SK-N-SH treated with all-trans-retinoic acid at 6 μM for 48 hours (cell line): ENCODE measurements at regions not wholly inside any gene's neighbourhood (a gene's known extent, or its start where the extent isn't known, plus 50 kb on each side); places are given as distances from the start of the nearest gene placed in this dataset.

Source experiments
- ATAC-seq: fragments of 200-7000 bp; cut with Tn5 transposase; 3 replicates; pipeline ENCODE4 v1.9.1; 2020; ENCODE audit warnings: mild to moderate bottlenecking, moderate library complexity
- ARNTL ChIP-seq: fragments of 450-650 bp; formaldehyde crosslinking; IDR thresholded peaks from 2 replicates; pipeline ENCODE4 v1.5.0; 2020; ENCODE audit warnings: low read depth, mild to moderate bottlenecking, moderate library complexity, borderline replicate concordance
- BACH2 ChIP-seq: fragments of 250-450 bp; sonication (Bioruptor Pico); IDR thresholded peaks from 2 replicates; pipeline ENCODE4 v1.9.0; 2021; ENCODE audit warnings: mild to moderate bottlenecking, borderline replicate concordance
- CSDC2 ChIP-seq: fragments of 250-450 bp; sonication (Bioruptor Pico); IDR thresholded peaks from 2 replicates; pipeline ENCODE4 v1.5.0; 2020; ENCODE audit warnings: mild to moderate bottlenecking, moderate library complexity
- CSRNP3 ChIP-seq: fragments of 250-450 bp; sonication (Bioruptor Pico); IDR thresholded peaks from 2 replicates; pipeline ENCODE4 v1.5.1; 2021; ENCODE audit warnings: mild to moderate bottlenecking, moderate library complexity
- ESRRG ChIP-seq: fragments of 250-450 bp; sonication (Bioruptor Pico); IDR thresholded peaks from 2 replicates; pipeline ENCODE4 v1.6.1; 2021; ENCODE audit warnings: mild to moderate bottlenecking
- GLIS3 ChIP-seq: fragments of 250-450 bp; sonication (Bioruptor Pico); IDR thresholded peaks from 2 replicates; pipeline ENCODE4 v1.5.0; 2020; ENCODE audit warnings: mild to moderate bottlenecking, moderate library complexity
- ISL1 ChIP-seq: fragments of 250-450 bp; sonication (Bioruptor Pico); IDR thresholded peaks from 2 replicates; pipeline ENCODE4 v2.1.2; 2022; ENCODE audit warnings: mild to moderate bottlenecking, moderate library complexity
- OSR1 ChIP-seq: fragments of 250-450 bp; sonication (Bioruptor Pico); IDR thresholded peaks from 2 replicates; pipeline ENCODE4 v1.8.0; 2022; ENCODE audit warnings: moderate library complexity, mild to moderate bottlenecking, inconsistent platforms
- PATZ1 ChIP-seq: fragments of 250-450 bp; sonication (Bioruptor Pico); IDR thresholded peaks from 2 replicates; pipeline ENCODE4 v1.8.0; 2020; ENCODE audit warnings: mild to moderate bottlenecking, moderate library complexity, borderline replicate concordance
- PPARA ChIP-seq: fragments of 250-450 bp; sonication (Bioruptor Pico); IDR thresholded peaks from 2 replicates; pipeline ENCODE4 v1.5.0; 2020; ENCODE audit warnings: mild to moderate bottlenecking, borderline replicate concordance
- RARB ChIP-seq: fragments of 250-450 bp; sonication (Bioruptor Pico); IDR thresholded peaks from 2 replicates; pipeline ENCODE4 v1.8.0; 2021; ENCODE audit warnings: mild to moderate bottlenecking, moderate library complexity
- SNAI2 ChIP-seq: fragments of 250-450 bp; sonication (Bioruptor Pico); IDR thresholded peaks from 2 replicates; pipeline ENCODE4 v1.5.0; 2020; ENCODE audit warnings: mild to moderate bottlenecking, moderate library complexity
- TCF4 ChIP-seq: fragments of 250-450 bp; sonication (Bioruptor Pico); IDR thresholded peaks from 2 replicates; pipeline ENCODE4 v1.8.0; 2021; ENCODE audit warnings: mild to moderate bottlenecking, moderate library complexity, borderline replicate concordance
- TOX ChIP-seq: fragments of 250-450 bp; sonication (Bioruptor Pico); IDR thresholded peaks from 2 replicates; pipeline ENCODE4 v1.8.0; 2021; ENCODE audit warnings: mild to moderate bottlenecking, moderate library complexity, borderline replicate concordance
- TSHZ2 ChIP-seq: fragments of 250-450 bp; sonication (Bioruptor Pico); IDR thresholded peaks from 2 replicates; pipeline ENCODE4 v1.5.0; 2020; ENCODE audit warnings: mild to moderate bottlenecking, moderate library complexity
- ZFP3 ChIP-seq: fragments of 250-450 bp; sonication (Bioruptor Pico); IDR thresholded peaks from 2 replicates; pipeline ENCODE4 v1.5.0; 2020; ENCODE audit warnings: mild to moderate bottlenecking, moderate library complexity
- ZFP30 ChIP-seq: fragments of 450-650 bp; formaldehyde crosslinking; IDR thresholded peaks from 2 replicates; pipeline ENCODE4 v1.5.0; 2022; ENCODE audit warnings: mild to moderate bottlenecking, moderate library complexity
- ZNF565 ChIP-seq: fragments of 450-650 bp; formaldehyde crosslinking; conservative IDR thresholded peaks from 2 replicates; pipeline ENCODE4 v1.5.0; 2020; ENCODE audit warnings: low read depth, mild to moderate bottlenecking, moderate library complexity
- ZNF70 ChIP-seq: fragments of 450-650 bp; formaldehyde crosslinking; IDR thresholded peaks from 2 replicates; pipeline ENCODE4 v1.5.0; 2020; ENCODE audit warnings: mild to moderate bottlenecking, moderate library complexity
- ZNF8 ChIP-seq: fragments of 450-650 bp; formaldehyde crosslinking; IDR thresholded peaks from 2 replicates; pipeline ENCODE4 v1.5.0; 2020; ENCODE audit warnings: mild to moderate bottlenecking, moderate library complexity

GRCh38 chr21:41092312-41092711 lies 75.6 kb upstream of the BACE2 start:
- no peak for ATAC-seq
- TF ChIP-seq PPARA (CRISPR knock-in tag) = no peak
- TF ChIP-seq ESRRG (CRISPR knock-in tag) = no peak
- no peak for TF ChIP-seq RARB (CRISPR knock-in tag)
- TF ChIP-seq ZNF565 (CRISPR knock-in tag) = no peak
- TF ChIP-seq ZFP30 = no peak
- no peak for TF ChIP-seq TOX (CRISPR knock-in tag)
- TF ChIP-seq ZFP3 (CRISPR knock-in tag) = no peak
- TF ChIP-seq TSHZ2 (CRISPR knock-in tag) = no peak
- no peak for TF ChIP-seq PATZ1
- TF ChIP-seq ZNF8 (CRISPR knock-in tag) = no peak
- no peak for TF ChIP-seq OSR1 (CRISPR knock-in tag)
- TF ChIP-seq BACH2 (CRISPR knock-in tag) = no peak
- no peak for TF ChIP-seq SNAI2 (CRISPR knock-in tag)
- no peak for TF ChIP-seq ARNTL
- no peak for TF ChIP-seq ISL1
- no peak for TF ChIP-seq CSRNP3

DNA sequence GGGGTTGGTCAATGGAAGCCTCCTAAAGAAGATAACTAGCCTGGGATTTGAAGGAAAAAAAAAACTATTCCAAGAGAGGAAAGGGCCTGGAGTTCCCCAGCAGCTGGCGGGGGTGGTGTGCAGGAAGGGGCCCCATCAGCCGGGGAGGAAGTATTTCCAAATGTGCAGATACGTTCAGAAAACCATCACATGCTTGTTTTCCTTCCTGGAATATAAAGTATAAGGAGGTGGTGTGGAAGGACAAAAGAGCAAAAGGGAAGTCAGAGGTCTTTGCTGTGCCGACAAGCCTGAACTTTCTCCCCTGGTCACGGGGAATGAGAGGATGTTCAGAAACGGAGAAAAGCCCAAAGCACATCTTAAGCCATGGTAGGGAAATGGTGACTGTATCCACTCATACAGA lies 72.0 kb upstream of the BACE2 start:
- ATAC-seq = no peak
- TF ChIP-seq OSR1 (CRISPR knock-in tag) (no peak), CSDC2 (no peak), CSRNP3 (no peak), ZNF565 (CRISPR knock-in tag) (no peak), ZNF70 (CRISPR knock-in tag) (no peak), ARNTL (no peak), ISL1 (no peak), TSHZ2 (CRISPR knock-in tag) (no peak), PATZ1 (no peak)

DNA sequence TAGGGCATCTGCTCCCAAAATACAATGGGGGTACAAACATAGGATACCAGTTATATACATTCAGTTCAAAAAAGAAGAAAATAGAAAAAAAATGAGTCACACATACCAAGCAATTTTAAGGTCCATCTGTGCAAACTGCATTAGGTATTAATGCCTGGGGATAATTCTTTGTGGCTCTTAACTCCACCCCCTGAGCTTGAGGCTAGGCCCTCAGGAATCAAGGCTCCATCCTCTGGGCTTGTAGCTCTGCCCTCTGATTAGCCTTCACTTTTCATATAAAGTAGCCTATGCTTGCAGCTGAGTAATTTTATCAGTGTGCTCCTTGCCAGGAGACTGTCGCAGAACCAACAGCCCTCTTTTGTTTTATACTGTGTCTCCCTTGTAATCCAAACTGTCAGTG lies 69.9 kb upstream of the BACE2 start:
- ATAC-seq = no peak
- no peak for TF ChIP-seq ZNF565 (CRISPR knock-in tag)
- TF ChIP-seq TCF4 (CRISPR knock-in tag) = no peak
- no peak for TF ChIP-seq CSRNP3
- TF ChIP-seq TOX (CRISPR knock-in tag) = no peak
- no peak for TF ChIP-seq CSDC2
- no peak for TF ChIP-seq OSR1 (CRISPR knock-in tag)
- no peak for TF ChIP-seq GLIS3
- TF ChIP-seq ZNF70 (CRISPR knock-in tag) = no peak
- TF ChIP-seq SNAI2 (CRISPR knock-in tag) = no peak
- TF ChIP-seq BACH2 (CRISPR knock-in tag) = no peak
- no peak for TF ChIP-seq ARNTL
- TF ChIP-seq TSHZ2 (CRISPR knock-in tag) = no peak
- TF ChIP-seq PPARA (CRISPR knock-in tag) = no peak
